Colonic mucosa (tissue), 4 donors: ENCODE measurements at regions not wholly inside any gene's neighbourhood (a gene's known extent, or its start where the extent isn't known, plus 50 kb on each side); places are given as distances from the start of the nearest gene placed in this dataset.
A peak's percentile ranks its signal among the peaks of the same experiment; 100 is the strongest.

Experiments used
- DNase-seq: peaks from one replicate; pipeline ENCODE4 v3.0.0-alpha.2; 2020
- H3K27ac ChIP-seq: fragments of 200-600 bp; one replicate; pipeline ENCODE4 v1.8.0; 2021
- H3K27me3 ChIP-seq: fragments of 200-600 bp; one replicate; pipeline ENCODE4 v1.8.0; 2021
- H3K36me3 ChIP-seq: fragments of 200-600 bp; one replicate; pipeline ENCODE4 v1.8.0; 2021
- H3K4me1 ChIP-seq: fragments of 200-600 bp; one replicate; pipeline ENCODE4 v1.8.0; 2021; ENCODE audit warnings: mild to moderate bottlenecking
- H3K4me3 ChIP-seq: fragments of 200-600 bp; one replicate; pipeline ENCODE4 v1.8.0; 2021
- H3K9ac ChIP-seq, 2 donors: one replicate each; pipeline ENCODE4 v1.7.0; 2013; ENCODE audit warnings: control low read depth in 2 of 2, low read depth in 2 of 2, low read length in 2 of 2
- H3K9me3 ChIP-seq: fragments of 200-600 bp; one replicate; pipeline ENCODE4 v1.8.0; 2021
- CTCF ChIP-seq: fragments of 200-600 bp; IDR thresholded peaks from one replicate; pipeline ENCODE4 v1.8.0; 2022; ENCODE audit warnings: antibody characterized with exemption, mild to moderate bottlenecking
- intact Hi-C: fragments of 100-400 bp; cut with DNase I; formaldehyde crosslinking; loops from one replicate; pipeline ENCODE4 v1.14.1; 2022
- donor health status: healthy.
- donor health status: DM: no; HTN: no; CAD: no.
- donor health status: DM: no; HTN: no; CAD: no.

DNA sequence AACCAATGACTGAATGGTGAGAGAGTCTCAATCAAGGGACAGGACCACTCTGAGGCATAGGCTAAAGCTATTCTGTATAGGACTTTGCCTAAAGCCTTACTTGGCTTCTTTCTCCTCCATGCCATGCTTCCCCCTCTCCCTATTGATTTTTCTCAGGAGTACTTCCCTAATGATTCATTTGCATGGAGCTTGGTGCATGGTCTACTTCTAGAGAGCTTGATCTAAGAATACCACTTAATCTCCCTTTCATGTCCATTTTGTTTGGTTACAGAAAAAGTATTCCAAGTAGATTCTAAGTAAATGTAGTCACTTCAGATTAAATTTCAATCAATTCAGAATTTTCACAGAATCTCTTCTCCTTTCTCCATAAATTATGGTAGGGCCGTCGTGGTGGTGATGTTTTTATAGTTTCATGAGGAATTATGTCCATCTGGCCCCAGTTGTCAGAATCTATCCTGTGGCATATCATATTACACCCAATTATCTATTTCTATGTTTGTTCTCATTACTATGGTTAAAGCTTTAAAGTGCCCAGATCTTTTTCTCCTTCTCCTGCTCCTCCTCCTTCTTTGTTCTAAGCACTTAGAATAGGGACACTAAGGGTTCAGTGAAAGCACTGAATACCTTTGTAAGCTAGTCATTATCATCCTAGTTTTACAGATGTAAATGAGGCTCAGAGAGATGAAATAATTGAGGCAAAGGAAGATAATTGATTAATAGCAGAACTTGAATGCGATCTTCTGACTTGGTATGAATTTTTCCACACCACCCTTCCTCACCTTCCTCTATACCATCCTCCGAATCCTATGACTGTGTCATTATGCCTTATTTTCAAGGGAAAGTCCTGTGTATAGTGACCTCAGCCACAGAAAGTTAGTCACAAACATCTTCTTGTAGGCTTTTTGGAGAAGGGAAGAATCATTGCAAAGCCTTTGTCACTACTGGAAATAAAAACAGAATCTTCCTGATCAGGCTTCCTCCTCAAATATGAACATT, 85.6 kb upstream of the ZRANB2 start:
- H3K27me3 ChIP-seq = no peaks in the 10 kb centered on the region
- H3K9ac ChIP-seq = no peak overlapping the region
- no peak for TF ChIP-seq CTCF
- no peak overlapping the region for H3K27ac ChIP-seq
- H3K4me1 ChIP-seq = no peaks in the 10 kb centered on the region
- intact Hi-C loops = no loop called here
- no peaks in the 10 kb centered on the region for H3K36me3 ChIP-seq
- DNase-seq = no peak
- no peaks in the 10 kb centered on the region for H3K9me3 ChIP-seq
- no peak overlapping the region for H3K4me3 ChIP-seq

DNA sequence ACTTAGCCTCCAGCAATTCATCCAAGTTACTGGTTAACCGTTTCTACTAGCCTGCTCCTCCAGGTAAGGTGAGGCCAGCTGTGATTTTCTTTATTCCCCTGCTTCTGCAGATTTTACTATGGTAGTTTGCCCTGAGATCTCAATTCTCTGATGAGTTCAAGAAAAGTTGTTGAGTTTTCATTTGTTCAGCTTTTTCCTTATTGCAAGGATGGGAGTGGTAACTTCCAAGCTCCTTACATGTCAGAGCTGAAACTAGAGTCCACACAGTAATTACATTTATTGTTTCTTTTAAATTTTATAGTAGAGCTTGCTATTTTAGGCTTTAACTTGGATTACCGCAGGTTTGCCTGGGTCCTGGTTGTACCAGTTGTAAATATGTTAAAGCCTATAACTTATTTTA, 76.9 kb upstream of the ZRANB2 start:
- TF ChIP-seq CTCF = no peak
- Histone ChIP-seq H3K27ac (peak overlapping the region; percentile 79), H3K27me3 (no peaks in the 10 kb centered on the region), H3K4me3 (no peak overlapping the region), H3K4me1 (no peaks in the 10 kb centered on the region), H3K36me3 (no peaks in the 10 kb centered on the region), H3K9ac (peak overlapping the region in 1 of 2 donors; percentile 59), H3K9me3 (no peaks in the 10 kb centered on the region)
- no peak for DNase-seq
- intact Hi-C loops = no loop called here

DNA sequence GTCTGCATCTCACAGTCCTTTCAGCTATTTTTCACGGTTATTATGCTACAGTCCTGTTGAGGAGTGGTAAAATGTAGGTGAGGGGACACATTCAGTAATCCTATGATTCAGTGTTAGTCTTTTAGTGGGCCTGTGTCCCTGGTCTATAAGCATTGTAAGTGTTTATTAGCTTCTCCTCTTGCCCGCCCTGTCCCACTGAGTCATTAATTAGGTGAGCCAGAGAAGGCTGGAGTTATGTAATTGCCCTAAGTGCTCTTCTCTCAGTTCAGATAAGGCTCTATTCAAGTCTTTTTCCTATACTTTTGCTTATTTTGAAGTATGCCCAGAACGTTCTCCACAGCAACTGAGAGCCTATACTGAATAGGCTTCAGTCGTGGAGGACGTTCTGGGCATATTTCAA, 76.3 kb upstream of the ZRANB2 start:
- H3K9me3 ChIP-seq = no peaks in the 10 kb centered on the region
- H3K4me1 ChIP-seq = no peaks in the 10 kb centered on the region
- intact Hi-C loops = no loop called here
- peak overlapping the region; percentile 79 for H3K27ac ChIP-seq
- H3K9ac ChIP-seq = peak overlapping the region in 1 of 2 donors; percentile 59
- no peak for DNase-seq
- no peaks in the 10 kb centered on the region for H3K27me3 ChIP-seq
- no peak for TF ChIP-seq CTCF
- H3K36me3 ChIP-seq = no peaks in the 10 kb centered on the region
- no peak overlapping the region for H3K4me3 ChIP-seq

- no peak for DNase-seq
- Histone ChIP-seq H3K4me3 (no peak overlapping the region), H3K27me3 (no peaks in the 10 kb centered on the region), H3K27ac (peak overlapping the region; percentile 79), H3K4me1 (no peaks in the 10 kb centered on the region), H3K9me3 (no peaks in the 10 kb centered on the region), H3K9ac (peak overlapping the region in 1 of 2 donors; percentile 59), H3K36me3 (no peaks in the 10 kb centered on the region)
- no peak for TF ChIP-seq CTCF
- intact Hi-C loops = no loop called here
These were observed 75.8 kb upstream of the ZRANB2 start for GRCh38 chr1:71156590-71156989.

GRCh38 chr1:71154429-71154828, 73.6 kb upstream of the ZRANB2 start:
- H3K4me1 ChIP-seq = no peaks in the 10 kb centered on the region
- no peak for TF ChIP-seq CTCF

More at GRCh38 chr1:71154429-71154828, 73.6 kb upstream of the ZRANB2 start:
- Histone ChIP-seq H3K9me3 (no peaks in the 10 kb centered on the region), H3K27me3 (no peaks in the 10 kb centered on the region), H3K36me3 (no peaks in the 10 kb centered on the region), H3K27ac (no peak overlapping the region), H3K4me3 (no peak overlapping the region), H3K9ac (no peak overlapping the region)
- no peak for DNase-seq
- intact Hi-C loops = no loop called here
